Right ventricle myocardium superior (tissue), 1 donor: ENCODE measurements at regions not wholly inside any gene's neighbourhood (a gene's known extent, or its start where the extent isn't known, plus 50 kb on each side); places are given as distances from the start of the nearest gene placed in this dataset.
"Not testable (repeated sequence)": the region's sequence is repeated elsewhere in the genome, so short reads cannot be mapped to it uniquely, and the experiment has no call there.

ENCODE experiments used
- ATAC-seq: fragments of 200-7000 bp; cut with Tn5 transposase; one replicate; pipeline ENCODE4 v1.9.1; 2020; ENCODE audit warnings: mild to moderate bottlenecking; ENCODE audit not compliant: poor library complexity
- DNase-seq: peaks from one replicate; pipeline ENCODE4 v3.0.0-alpha.2; 2020
- intact Hi-C: fragments of 100-400 bp; cut with DNase I; formaldehyde crosslinking; loops from one replicate; pipeline ENCODE4 v1.11.2; 2022
- donor health status: DM: no; HTN: yes; CAD: no; lungs with severe emphysema.

- intact Hi-C loops = no loop called here
- ATAC-seq = no peak
- no peak for DNase-seq
Measured at GRCh38 chr7:90111-91063, 102.0 kb upstream of the FAM20C start.

GRCh38 chr7:91396-92175 is 100.8 kb upstream of the FAM20C start:
- no peak for ATAC-seq
- DNase-seq = no peak
- intact Hi-C loops = no loop called here

DNA sequence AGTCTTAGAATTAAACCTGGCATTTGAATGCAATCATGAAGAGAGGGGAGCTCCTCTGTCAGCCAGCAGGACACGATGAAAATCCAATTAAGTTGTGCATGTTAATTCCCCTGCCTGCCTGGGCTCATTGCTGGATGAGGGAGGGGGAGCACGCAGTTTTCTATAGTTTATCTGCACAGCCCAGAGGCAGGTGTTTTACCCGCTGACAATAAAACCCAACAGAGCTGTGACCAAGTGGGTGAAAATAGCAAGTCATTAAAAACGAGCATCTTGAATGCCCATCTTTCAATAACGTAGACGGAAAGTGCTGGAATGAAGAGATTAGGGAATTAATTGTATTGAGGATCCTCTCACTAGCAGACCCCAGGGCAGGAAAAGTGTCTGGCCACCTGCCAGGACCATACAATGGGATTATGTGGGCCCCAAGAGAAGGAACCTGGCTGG is 100.1 kb upstream of the FAM20C start:
- no peak for ATAC-seq
- no peak for DNase-seq
- intact Hi-C loops = no loop called here

- intact Hi-C loops = no loop called here
- ATAC-seq = no peak
- DNase-seq = no peak
Measured at GRCh38 chr7:92888-93672, 99.3 kb upstream of the FAM20C start.

DNA sequence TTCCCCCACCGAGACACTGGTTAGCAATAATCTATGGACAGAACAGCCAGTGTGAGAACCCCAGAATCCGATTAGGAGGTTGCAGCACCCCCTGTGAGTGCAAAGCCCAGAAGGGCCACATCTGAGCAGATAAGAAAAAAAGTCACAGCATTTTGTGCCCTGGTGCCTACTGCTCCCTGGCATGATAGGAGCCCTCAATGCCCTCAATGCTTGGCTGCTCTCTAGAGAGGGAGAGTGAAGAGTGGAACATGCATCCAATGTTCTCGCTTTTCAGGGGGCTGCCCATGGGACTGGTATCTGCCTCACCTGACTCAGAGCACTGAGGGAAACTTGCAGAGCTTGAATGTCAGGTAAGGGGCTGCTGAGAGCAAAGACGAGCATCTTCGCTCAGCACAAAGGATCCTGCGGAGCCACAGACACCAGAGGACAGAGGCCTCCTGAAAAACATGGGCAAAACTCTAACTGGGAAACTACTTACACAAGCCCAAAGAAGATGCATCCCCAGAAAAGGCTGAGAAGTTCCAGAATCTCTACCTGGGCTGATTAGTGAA is 98.0 kb upstream of the FAM20C start:
- intact Hi-C loops = no loop called here
- ATAC-seq (no peak), DNase-seq (no peak)

- DNase-seq (no peak), ATAC-seq (no peak)
- intact Hi-C loops = no loop called here
Measured at GRCh38 chr7:95180-95862, 97.0 kb upstream of the FAM20C start.

DNA sequence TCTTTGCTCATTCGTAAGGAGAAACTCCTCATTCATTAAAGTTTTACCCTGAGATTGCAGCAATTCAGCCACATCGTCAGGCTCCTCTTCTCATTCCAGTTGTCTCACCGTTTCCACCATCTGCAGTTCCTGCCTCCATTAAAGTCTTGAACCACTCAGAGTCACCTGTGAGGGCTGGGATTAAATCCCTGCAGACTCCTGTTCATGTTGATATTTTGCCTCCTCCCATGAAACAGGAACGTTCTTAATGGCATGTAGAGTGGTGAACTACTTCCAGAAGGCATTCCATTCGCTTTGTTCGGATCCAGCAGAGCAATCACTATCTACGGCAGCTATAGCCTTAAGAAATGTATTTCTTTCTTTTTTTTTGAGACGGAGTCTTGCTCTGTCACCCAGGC is 96.5 kb upstream of the FAM20C start:
- ATAC-seq (no peak), DNase-seq (no peak)
- intact Hi-C loops = no loop called here

DNA sequence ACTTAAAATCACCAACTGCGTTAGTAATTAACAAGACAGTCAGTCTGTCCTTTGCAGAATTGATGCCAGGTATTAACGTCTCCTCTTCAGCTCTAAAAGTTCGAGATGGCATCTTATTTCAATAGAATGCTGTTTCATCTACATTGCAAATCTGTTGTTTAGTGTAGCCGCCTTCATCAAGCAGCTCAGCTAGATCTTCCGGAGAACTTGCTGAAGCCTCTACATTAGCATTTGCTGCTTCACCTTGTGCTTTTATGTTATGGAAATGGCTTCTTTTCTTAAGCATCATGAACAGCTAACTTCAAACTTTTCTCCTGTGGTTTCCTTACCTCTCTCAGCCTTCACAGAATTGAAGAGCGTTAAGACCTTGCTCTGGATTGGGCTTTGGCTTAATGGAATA is 95.5 kb upstream of the FAM20C start:
- DNase-seq (no peak), ATAC-seq (no peak)
- intact Hi-C loops = no loop called here

DNA sequence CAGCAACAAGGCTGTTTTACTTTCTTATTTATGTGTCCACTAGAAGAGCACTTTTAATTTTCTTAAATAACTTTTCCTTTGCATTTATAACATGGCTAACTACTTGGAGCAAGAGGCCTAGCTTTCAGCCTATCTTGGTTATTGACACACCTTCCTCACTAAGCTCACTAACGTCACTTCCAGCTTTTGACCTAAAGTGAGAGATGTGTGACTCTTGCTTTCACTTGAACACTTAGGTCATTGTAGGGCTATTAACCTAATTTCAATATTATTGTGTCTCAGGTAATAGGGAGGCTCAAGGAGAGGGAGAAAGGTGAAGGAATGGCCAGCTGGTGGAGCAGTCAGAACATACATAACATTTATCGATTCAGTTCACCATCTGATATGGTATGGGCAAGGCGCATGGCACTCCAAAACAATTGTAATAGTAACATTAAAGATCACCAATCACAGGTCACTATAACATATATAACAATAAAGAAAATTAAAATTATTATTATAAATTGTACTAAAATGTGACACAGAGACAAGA is 95.0 kb upstream of the FAM20C start:
- no peak for ATAC-seq
- intact Hi-C loops = no loop called here
- DNase-seq = no peak

- intact Hi-C loops = no loop called here
- no peak for ATAC-seq
- DNase-seq = no peak
Measured at GRCh38 chr7:101146-102046, 91.0 kb upstream of the FAM20C start.

- no peak for DNase-seq
Measured at GRCh38 chr7:102047-102711, 90.2 kb upstream of the FAM20C start.

DNA sequence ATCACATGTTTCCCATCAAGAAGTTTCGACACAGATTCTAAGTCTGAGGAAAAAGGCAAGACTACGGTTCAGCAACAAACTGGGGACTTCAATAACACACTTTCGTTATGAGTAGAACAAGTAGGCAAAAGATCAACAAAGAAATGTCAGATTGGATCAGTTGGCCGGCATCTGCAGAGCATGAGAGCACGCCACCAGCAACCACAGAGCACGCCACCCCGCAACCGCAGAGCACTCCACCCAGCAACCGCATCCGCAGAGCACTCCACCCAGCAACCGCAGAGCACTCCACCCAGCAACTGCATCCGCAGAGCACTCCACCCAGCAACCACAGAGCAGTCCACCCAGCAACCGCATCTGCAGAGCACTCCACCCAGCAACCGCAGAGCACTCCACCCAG is 89.7 kb upstream of the FAM20C start:
- intact Hi-C loops = no loop called here
- ATAC-seq (no peak), DNase-seq (no peak)

More at GRCh38 chr7:102047-102711, 90.2 kb upstream of the FAM20C start:
- no peak for ATAC-seq
- intact Hi-C loops = no loop called here

GRCh38 chr7:103981-104380 is 88.4 kb upstream of the FAM20C start:
- intact Hi-C loops, ATAC-seq, DNase-seq: not testable (repeated sequence)

GRCh38 chr7:105002-105401 is 87.4 kb upstream of the FAM20C start:
- intact Hi-C loops = no loop called here
- ATAC-seq = no peak
- DNase-seq = no peak

GRCh38 chr7:106356-106755 is 86.0 kb upstream of the FAM20C start:
- intact Hi-C loops = no loop called here
- ATAC-seq = no peak
- no peak for DNase-seq

- no peak for DNase-seq
- intact Hi-C loops = no loop called here
- no peak for ATAC-seq
Measured at GRCh38 chr7:107233-107632, 85.1 kb upstream of the FAM20C start.

DNA sequence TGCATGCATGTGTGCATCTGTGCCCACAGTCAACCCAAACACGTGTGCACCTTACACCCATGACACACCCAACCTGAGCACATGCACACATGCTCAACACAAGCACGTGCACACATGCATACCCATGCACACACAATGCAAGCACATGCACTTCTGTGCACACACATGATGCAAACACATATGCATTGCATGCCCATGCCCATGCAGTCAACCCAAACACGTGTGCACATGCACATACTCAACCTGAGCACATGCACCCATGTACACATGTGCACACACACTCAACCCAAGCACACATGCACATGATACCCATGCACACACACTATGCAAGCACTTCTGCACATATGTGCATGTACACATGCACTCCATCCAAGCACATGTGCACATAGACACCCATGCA is 84.5 kb upstream of the FAM20C start:
- intact Hi-C loops = no loop called here
- ATAC-seq (no peak), DNase-seq (no peak)
